Naive thymus-derived CD4-positive, alpha-beta T cell (primary cell): ENCODE measurements at regions not wholly inside any gene's neighbourhood (a gene's known extent, or its start where the extent isn't known, plus 50 kb on each side); places are given as distances from the start of the nearest gene placed in this dataset.

Experiments used
- ATAC-seq: fragments of 150-1000 bp; cut with Tn5 transposase; 2 replicates; pipeline ENCODE4 v1.10.0; 2021; ENCODE audit warnings: mild to moderate bottlenecking, moderate library complexity
- CTCF ChIA-PET: fragments of 350-600 bp; sonication (Branson Sonifier 250); formaldehyde crosslinking; loops from one replicate; lab custom pipeline; 2021; ENCODE audit warnings: antibody characterized with exemption; lab: Charles Lee
- POLR2A ChIA-PET: fragments of 350-600 bp; sonication (Branson Sonifier 250); formaldehyde crosslinking; loops from one replicate; lab custom pipeline; 2021; ENCODE audit warnings: antibody characterized with exemption, inconsistent platforms; lab: Charles Lee
- DNase-seq, 9 donors: peaks; one replicate each; pipeline versions ENCODE4 v3.0.0 to v3.0.0-alpha.2; 2020 to 2022; ENCODE audit warnings: mixed read lengths in 1 of 9
- H3K27ac ChIP-seq: one replicate; pipeline ENCODE4 v1.7.0; 2013; ENCODE audit warnings: mild to moderate bottlenecking, low read depth, low read length, moderate library complexity
- H3K27me3 ChIP-seq, 2 donors: one replicate each; pipeline ENCODE4 v1.7.0; 2013; ENCODE audit warnings: low read length in 2 of 2, mild to moderate bottlenecking in 2 of 2, moderate library complexity in 2 of 2; ENCODE audit not compliant: control insufficient read depth in 2 of 2, insufficient read depth in 2 of 2
- H3K36me3 ChIP-seq, 3 experiments: 1 replicate in 2 of 3; 2 replicates in 1 of 3; pipeline ENCODE4 v1.7.0; 2013; ENCODE audit warnings: low read length in 3 of 3, mild to moderate bottlenecking in 3 of 3, moderate library complexity in 1 of 3; ENCODE audit not compliant: insufficient read depth in 3 of 3, control insufficient read depth in 2 of 3
- H3K4me1 ChIP-seq, 2 donors: one replicate each; pipeline ENCODE4 v1.7.0; 2013; ENCODE audit warnings: low read length in 2 of 2, mild to moderate bottlenecking in 2 of 2, moderate library complexity in 1 of 2; ENCODE audit not compliant: control insufficient read depth in 2 of 2, insufficient read depth in 2 of 2
- H3K4me3 ChIP-seq: 2 replicates; pipeline ENCODE4 v1.7.0; 2013; ENCODE audit warnings: mild to moderate bottlenecking, low read length
- H3K9me3 ChIP-seq, 3 experiments: 1 replicate in 2 of 3; 2 replicates in 1 of 3; pipeline ENCODE4 v1.7.0; 2013; ENCODE audit warnings: low read length in 3 of 3; ENCODE audit not compliant: control insufficient read depth in 2 of 3
- H3K27ac Mint-ChIP-seq, 9 donors: one replicate each; pipeline ENCODE4 v1.8.0; 2020 to 2022; ENCODE audit warnings: mixed read lengths in 9 of 9, mild to moderate bottlenecking in 8 of 9, moderate library complexity in 5 of 9, inconsistent platforms in 2 of 9
- H3K27me3 Mint-ChIP-seq, 5 donors: one replicate each; pipeline ENCODE4 v1.8.0; 2021 to 2022; ENCODE audit warnings: mixed read lengths in 5 of 5, mild to moderate bottlenecking in 1 of 5
- H3K36me3 Mint-ChIP-seq, 5 donors: one replicate each; pipeline ENCODE4 v1.8.0; 2020 to 2022; ENCODE audit warnings: mixed read lengths in 5 of 5, mild to moderate bottlenecking in 3 of 5, inconsistent platforms in 1 of 5
- H3K4me1 Mint-ChIP-seq, 7 donors: one replicate each; pipeline ENCODE4 v1.8.0; 2020 to 2022; ENCODE audit warnings: mixed read lengths in 7 of 7, mild to moderate bottlenecking in 3 of 7, inconsistent platforms in 1 of 7
- H3K4me3 Mint-ChIP-seq, 10 donors: one replicate each; pipeline ENCODE4 v1.8.0; 2020 to 2022; ENCODE audit warnings: mild to moderate bottlenecking in 10 of 10, mixed read lengths in 10 of 10, moderate library complexity in 6 of 10, inconsistent platforms in 2 of 10
- H3K9me3 Mint-ChIP-seq, 11 donors: one replicate each; pipeline ENCODE4 v1.8.0; 2020 to 2022; ENCODE audit warnings: mixed read lengths in 11 of 11, mild to moderate bottlenecking in 4 of 11, inconsistent platforms in 1 of 11, moderate library complexity in 1 of 11
- intact Hi-C, 2 donors: fragments of 100-400 bp; cut with micrococcal nuclease; formaldehyde crosslinking; loops; one replicate each; pipeline ENCODE4 v1.15.1; 2023

- H3K9me3 ChIP-seq = no peaks in the 10 kb centered on the region
- Mint-ChIP-seq H3K4me1 (peaks cover 0 to 2% (median 0%) of the 10 kb centered on the region in 7 donors), H3K9me3 (peaks cover 0 to 25% (median 5%) of the 10 kb centered on the region in 11 donors), H3K27me3 (no peaks in the 10 kb centered on the region), H3K36me3 (no peaks in the 10 kb centered on the region), H3K27ac (no peak overlapping the region), H3K4me3 (no peak overlapping the region)
- ATAC-seq (no peak), DNase-seq (no peak)
- CTCF ChIA-PET = no interaction called here
- H3K27me3 ChIP-seq = no peaks in the 10 kb centered on the region
- H3K27ac ChIP-seq = no peak overlapping the region
- POLR2A ChIA-PET = no interaction called here
- H3K4me3 ChIP-seq = no peak overlapping the region
- intact Hi-C loops = no loop called here
- no peaks in the 10 kb centered on the region for H3K4me1 ChIP-seq
- H3K36me3 ChIP-seq = no peaks in the 10 kb centered on the region
Observed at GRCh38 chr18:43869451-43870008, 592.2 kb upstream of the SYT4 start.

GRCh38 chr18:43870626-43871025, 593.3 kb upstream of the SYT4 start:
- Histone ChIP-seq H3K4me3 (no peak overlapping the region), H3K36me3 (no peaks in the 10 kb centered on the region), H3K4me1 (no peaks in the 10 kb centered on the region), H3K9me3 (no peaks in the 10 kb centered on the region), H3K27ac (no peak overlapping the region), H3K27me3 (no peaks in the 10 kb centered on the region)
- no peaks in the 10 kb centered on the region for H3K4me1 Mint-ChIP-seq
- DNase-seq = no peak
- no peaks in the 10 kb centered on the region for H3K27me3 Mint-ChIP-seq
- peaks cover 0 to 17% (median 5%) of the 10 kb centered on the region in 11 donors for H3K9me3 Mint-ChIP-seq
- H3K4me3 Mint-ChIP-seq = no peak overlapping the region
- no peak overlapping the region for H3K27ac Mint-ChIP-seq
- no peaks in the 10 kb centered on the region for H3K36me3 Mint-ChIP-seq
- CTCF ChIA-PET = no interaction called here
- intact Hi-C loops = no loop called here
- POLR2A ChIA-PET = no interaction called here
- ATAC-seq = no peak

- CTCF ChIA-PET = no interaction called here
Observed at GRCh38 chr18:43875511-43875910, 598.2 kb upstream of the SYT4 start.

GRCh38 chr18:43876286-43876685, 599.0 kb upstream of the SYT4 start:
- no peak overlapping the region for H3K27ac Mint-ChIP-seq
- no peak overlapping the region for H3K27ac ChIP-seq
- no peaks in the 10 kb centered on the region for H3K4me1 Mint-ChIP-seq
- peaks cover 0 to 7% (median 0%) of the 10 kb centered on the region in 5 donors for H3K36me3 Mint-ChIP-seq
- no peaks in the 10 kb centered on the region for H3K27me3 ChIP-seq
- H3K9me3 ChIP-seq = no peaks in the 10 kb centered on the region
- no peak overlapping the region for H3K4me3 Mint-ChIP-seq
- ChIA-PET POLR2A (no interaction called here), CTCF (no interaction called here)
- ATAC-seq (no peak), DNase-seq (no peak)
- intact Hi-C loops = no loop called here
- no peaks in the 10 kb centered on the region for H3K36me3 ChIP-seq
- H3K9me3 Mint-ChIP-seq = peaks cover 0 to 22% (median 7%) of the 10 kb centered on the region in 11 donors
- no peaks in the 10 kb centered on the region for H3K4me1 ChIP-seq
- H3K27me3 Mint-ChIP-seq = no peaks in the 10 kb centered on the region
- H3K4me3 ChIP-seq = no peak overlapping the region

More at GRCh38 chr18:43875511-43875910, 598.2 kb upstream of the SYT4 start:
- Mint-ChIP-seq H3K4me3 (no peak overlapping the region), H3K9me3 (peaks cover 0 to 17% (median 7%) of the 10 kb centered on the region in 11 donors), H3K27ac (no peak overlapping the region), H3K36me3 (peaks cover 0 to 7% (median 0%) of the 10 kb centered on the region in 5 donors), H3K27me3 (no peaks in the 10 kb centered on the region), H3K4me1 (no peaks in the 10 kb centered on the region)
- POLR2A ChIA-PET = no interaction called here
- Histone ChIP-seq H3K27me3 (no peaks in the 10 kb centered on the region), H3K4me3 (no peak overlapping the region), H3K9me3 (no peaks in the 10 kb centered on the region), H3K36me3 (no peaks in the 10 kb centered on the region), H3K27ac (no peak overlapping the region), H3K4me1 (no peaks in the 10 kb centered on the region)
- intact Hi-C loops = no loop called here
- ATAC-seq (no peak), DNase-seq (no peak)

GRCh38 chr18:43876748-43877147, 599.5 kb upstream of the SYT4 start:
- Mint-ChIP-seq H3K4me1 (no peaks in the 10 kb centered on the region), H3K27me3 (no peaks in the 10 kb centered on the region), H3K9me3 (peaks cover 0 to 22% (median 7%) of the 10 kb centered on the region in 11 donors), H3K36me3 (peaks cover 0 to 7% (median 0%) of the 10 kb centered on the region in 5 donors), H3K4me3 (no peak overlapping the region), H3K27ac (no peak overlapping the region)
- intact Hi-C loops = no loop called here
- Histone ChIP-seq H3K4me3 (no peak overlapping the region), H3K4me1 (no peaks in the 10 kb centered on the region), H3K36me3 (no peaks in the 10 kb centered on the region), H3K27ac (no peak overlapping the region), H3K27me3 (no peaks in the 10 kb centered on the region), H3K9me3 (no peaks in the 10 kb centered on the region)
- CTCF ChIA-PET = no interaction called here
- DNase-seq = no peak
- POLR2A ChIA-PET = no interaction called here
- no peak for ATAC-seq

- H3K27me3 Mint-ChIP-seq = no peaks in the 10 kb centered on the region
- H3K27ac Mint-ChIP-seq = no peak overlapping the region
- Histone ChIP-seq H3K4me3 (no peak overlapping the region), H3K27me3 (no peaks in the 10 kb centered on the region), H3K4me1 (no peaks in the 10 kb centered on the region), H3K36me3 (no peaks in the 10 kb centered on the region), H3K9me3 (no peaks in the 10 kb centered on the region), H3K27ac (no peak overlapping the region)
- peaks cover 0 to 7% (median 0%) of the 10 kb centered on the region in 5 donors for H3K36me3 Mint-ChIP-seq
- DNase-seq (no peak), ATAC-seq (no peak)
- H3K4me3 Mint-ChIP-seq = no peak overlapping the region
- intact Hi-C loops = no loop called here
- H3K9me3 Mint-ChIP-seq = peaks cover 0 to 22% (median 8%) of the 10 kb centered on the region in 11 donors
- ChIA-PET POLR2A (no interaction called here), CTCF (no interaction called here)
- no peaks in the 10 kb centered on the region for H3K4me1 Mint-ChIP-seq
Observed at GRCh38 chr18:43877616-43878321, 600.5 kb upstream of the SYT4 start.

- ChIA-PET POLR2A (no interaction called here), CTCF (no interaction called here)
- no peak overlapping the region for H3K4me3 ChIP-seq
- Mint-ChIP-seq H3K4me3 (no peak overlapping the region), H3K36me3 (peaks cover 0 to 7% (median 0%) of the 10 kb centered on the region in 5 donors), H3K27me3 (no peaks in the 10 kb centered on the region), H3K9me3 (peaks cover 0 to 22% (median 8%) of the 10 kb centered on the region in 11 donors), H3K27ac (no peak overlapping the region), H3K4me1 (no peaks in the 10 kb centered on the region)
- DNase-seq (no peak), ATAC-seq (no peak)
- no peaks in the 10 kb centered on the region for H3K36me3 ChIP-seq
- H3K27me3 ChIP-seq = no peaks in the 10 kb centered on the region
- no peaks in the 10 kb centered on the region for H3K9me3 ChIP-seq
- H3K4me1 ChIP-seq = no peaks in the 10 kb centered on the region
- intact Hi-C loops = no loop called here
- no peak overlapping the region for H3K27ac ChIP-seq
Observed at GRCh38 chr18:43879415-43879814, 602.1 kb upstream of the SYT4 start.
